MG63 (cell line): ENCODE measurements at regions not wholly inside any gene's neighbourhood (a gene's known extent, or its start where the extent isn't known, plus 50 kb on each side); places are given as distances from the start of the nearest gene placed in this dataset.

Source experiments
- DNase-seq: peaks from one replicate; pipeline ENCODE4 v3.0.0-alpha.2; 2020
- H3K27me3 ChIP-seq: fragments of 250-450 bp; sonication (Bioruptor Pico); 2 replicates; pipeline ENCODE4 v1.5.1; 2020; ENCODE audit warnings: mild to moderate bottlenecking, moderate library complexity
- H3K36me3 ChIP-seq: fragments of 250-450 bp; sonication (Bioruptor Pico); 2 replicates; pipeline ENCODE4 v1.5.1; 2020; ENCODE audit warnings: mild to moderate bottlenecking, moderate library complexity
- H3K4me3 ChIP-seq: fragments of 250-450 bp; sonication (Bioruptor Pico); 2 replicates; pipeline ENCODE4 v1.5.1; 2020; ENCODE audit warnings: mild to moderate bottlenecking, moderate library complexity
- H3K9me3 ChIP-seq: fragments of 250-450 bp; sonication (Bioruptor Pico); 2 replicates; pipeline ENCODE4 v1.5.1; 2020; ENCODE audit warnings: mild to moderate bottlenecking, moderate library complexity

- no peak for DNase-seq
- Histone ChIP-seq H3K36me3 (no peaks in the 10 kb centered on the region), H3K27me3 (no peaks in the 10 kb centered on the region), H3K4me3 (no peak overlapping the region), H3K9me3 (no peaks in the 10 kb centered on the region)
These were observed 447.3 kb downstream of the FGF9 start for GRCh38 chr13:22118158-22118557.

DNA sequence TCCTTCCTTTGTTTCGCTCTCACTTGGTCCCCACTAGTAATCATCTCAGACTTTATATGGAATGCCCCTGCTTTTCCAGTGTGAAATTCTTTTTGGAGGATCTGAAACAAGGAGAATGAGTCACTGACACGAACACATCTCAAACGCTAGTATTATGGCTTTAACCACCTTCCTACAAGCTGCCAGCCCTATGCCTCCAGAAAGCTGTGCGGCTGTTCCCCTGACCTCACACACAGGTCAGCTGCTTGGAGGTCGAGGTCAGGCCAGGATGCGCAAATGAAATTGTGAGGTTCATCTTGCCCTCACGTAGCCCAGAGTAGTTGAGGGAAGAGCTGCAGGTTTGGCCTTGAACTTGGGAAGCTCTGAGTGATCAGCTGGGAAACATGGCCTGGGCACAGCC is 449.8 kb downstream of the FGF9 start:
- no peak for DNase-seq

GRCh38 chr13:22121146-22121739 is 450.4 kb downstream of the FGF9 start:
- DNase-seq: no peak

More for the DNA sequence above, 449.8 kb downstream of the FGF9 start:
- no peak overlapping the region for H3K4me3 ChIP-seq
- no peaks in the 10 kb centered on the region for H3K36me3 ChIP-seq
- no peaks in the 10 kb centered on the region for H3K27me3 ChIP-seq
- no peaks in the 10 kb centered on the region for H3K9me3 ChIP-seq

GRCh38 chr13:22126433-22127021 is 455.7 kb downstream of the FGF9 start:
- no peaks in the 10 kb centered on the region for H3K9me3 ChIP-seq
- DNase-seq: no peak
- H3K4me3 ChIP-seq: no peak overlapping the region
- no peaks in the 10 kb centered on the region for H3K27me3 ChIP-seq
- H3K36me3 ChIP-seq: no peaks in the 10 kb centered on the region

More at GRCh38 chr13:22121146-22121739, 450.4 kb downstream of the FGF9 start:
- Histone ChIP-seq H3K9me3 (no peaks in the 10 kb centered on the region), H3K27me3 (no peaks in the 10 kb centered on the region), H3K36me3 (no peaks in the 10 kb centered on the region), H3K4me3 (no peak overlapping the region)

GRCh38 chr13:22127277-22128164 is 456.6 kb downstream of the FGF9 start:
- Histone ChIP-seq H3K4me3 (no peak overlapping the region), H3K36me3 (no peaks in the 10 kb centered on the region), H3K27me3 (no peaks in the 10 kb centered on the region), H3K9me3 (no peaks in the 10 kb centered on the region)
- no peak for DNase-seq

DNA sequence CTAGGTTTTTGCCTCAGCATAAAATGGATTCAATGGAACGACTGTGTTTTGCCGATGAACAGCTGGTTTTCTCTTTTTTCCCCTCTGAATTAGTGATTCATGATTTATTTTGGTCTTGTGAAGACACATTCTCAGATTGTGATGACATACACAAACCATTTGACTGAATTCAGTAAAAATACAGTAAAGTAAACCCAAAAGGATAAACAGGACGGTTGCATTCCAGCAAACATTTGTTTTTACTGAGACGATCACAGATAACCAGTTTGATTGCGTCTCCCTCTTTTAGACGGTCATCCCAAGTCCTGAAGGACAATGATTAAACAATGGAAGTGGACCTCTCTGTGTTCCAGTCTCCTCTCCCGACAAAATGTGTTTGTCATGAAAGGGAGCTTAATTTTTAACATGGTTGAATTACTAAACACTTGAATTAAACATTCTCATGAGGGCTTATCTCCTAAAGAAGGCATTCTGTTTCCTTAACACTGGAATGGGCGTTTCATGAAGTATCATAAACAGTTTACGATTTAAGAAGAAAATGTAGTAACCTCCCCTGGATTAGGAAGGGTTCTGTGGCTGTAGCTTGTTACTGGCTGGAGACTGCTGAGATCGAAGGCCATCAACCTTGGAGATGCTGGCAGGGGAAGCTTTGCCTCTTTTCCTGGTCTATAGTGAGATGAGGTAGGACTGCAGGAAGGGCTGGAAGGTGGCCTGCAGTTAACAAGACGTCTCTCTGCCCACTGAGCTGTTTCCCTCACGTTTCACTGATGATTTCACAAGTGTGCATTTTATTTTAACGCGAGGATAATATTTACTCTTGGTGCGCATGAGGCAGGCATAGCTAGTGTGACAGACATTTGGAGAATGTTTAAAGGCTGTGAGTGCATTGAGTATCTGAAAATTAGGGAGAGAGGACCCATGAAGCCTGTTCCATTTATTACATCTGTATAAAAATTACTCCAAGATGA is 457.9 kb downstream of the FGF9 start:
- Histone ChIP-seq H3K9me3 (no peaks in the 10 kb centered on the region), H3K27me3 (no peaks in the 10 kb centered on the region), H3K4me3 (no peak overlapping the region), H3K36me3 (no peaks in the 10 kb centered on the region)
- DNase-seq: no peak

DNA sequence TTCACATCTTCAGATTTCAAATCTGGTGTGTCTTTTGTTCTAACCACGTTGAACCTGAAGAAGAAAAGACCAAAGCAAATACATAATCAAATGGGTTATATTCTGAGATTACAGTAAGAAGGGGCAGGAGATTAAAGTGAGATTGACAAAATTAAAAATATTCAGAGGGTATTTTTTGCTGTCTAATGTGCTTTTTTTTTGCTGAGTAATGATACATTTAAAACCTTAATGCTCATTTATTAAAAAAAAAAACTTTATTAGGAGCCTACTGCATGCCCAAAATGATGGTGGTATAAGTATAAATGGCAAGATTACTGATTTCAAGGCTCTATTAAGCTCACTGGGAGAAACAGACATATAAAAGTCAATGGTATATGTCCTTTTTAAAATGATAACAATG is 459.4 kb downstream of the FGF9 start:
- Histone ChIP-seq H3K9me3 (no peaks in the 10 kb centered on the region), H3K4me3 (no peak overlapping the region), H3K36me3 (no peaks in the 10 kb centered on the region), H3K27me3 (no peaks in the 10 kb centered on the region)
- DNase-seq: no peak

DNA sequence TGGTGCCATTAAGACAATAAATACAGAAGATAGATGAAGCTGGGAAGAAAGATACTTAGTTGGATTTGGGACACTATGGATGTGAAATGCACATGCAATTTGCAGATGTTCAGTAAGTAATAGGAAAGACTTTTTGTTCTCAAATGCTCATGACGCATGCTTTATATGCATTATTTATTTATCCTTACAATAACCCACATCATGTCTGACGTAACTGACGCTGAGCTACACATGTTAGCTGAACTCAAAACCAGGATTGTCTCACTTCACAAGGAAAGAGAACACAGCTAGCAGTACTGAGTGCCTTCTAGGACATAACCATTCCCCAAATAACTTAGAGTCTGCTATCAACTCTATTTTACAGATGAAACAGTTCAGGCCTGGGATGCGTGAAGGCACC is 463.4 kb downstream of the FGF9 start:
- Histone ChIP-seq H3K27me3 (no peaks in the 10 kb centered on the region), H3K36me3 (no peaks in the 10 kb centered on the region), H3K4me3 (no peak overlapping the region), H3K9me3 (no peaks in the 10 kb centered on the region)
- no peak for DNase-seq

DNA sequence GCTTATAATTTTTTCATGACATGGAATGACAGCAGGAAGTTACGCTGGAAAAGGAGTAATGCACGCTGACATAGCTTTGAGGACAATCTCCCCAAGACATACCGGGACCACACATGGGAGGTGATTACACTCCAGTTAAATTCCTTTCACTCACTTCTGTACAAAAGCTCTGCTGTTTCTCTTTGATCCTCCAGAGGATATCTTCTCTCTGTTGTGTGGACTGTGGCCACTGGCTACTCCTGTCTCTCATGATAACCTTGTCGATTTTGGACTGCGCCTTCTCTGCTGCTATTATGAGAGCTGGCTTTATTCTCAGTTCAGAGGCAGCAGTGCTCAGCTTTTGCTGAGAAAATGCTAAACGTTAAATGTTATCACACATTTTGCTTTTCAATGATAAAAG is 464.6 kb downstream of the FGF9 start:
- H3K27me3 ChIP-seq: no peaks in the 10 kb centered on the region
- H3K9me3 ChIP-seq: no peaks in the 10 kb centered on the region
- no peak for DNase-seq
- no peaks in the 10 kb centered on the region for H3K36me3 ChIP-seq
- no peak overlapping the region for H3K4me3 ChIP-seq

GRCh38 chr13:22137361-22138050 is 466.6 kb downstream of the FGF9 start:
- Histone ChIP-seq H3K4me3 (no peak overlapping the region), H3K9me3 (no peaks in the 10 kb centered on the region), H3K27me3 (no peaks in the 10 kb centered on the region), H3K36me3 (no peaks in the 10 kb centered on the region)
- DNase-seq: no peak

DNA sequence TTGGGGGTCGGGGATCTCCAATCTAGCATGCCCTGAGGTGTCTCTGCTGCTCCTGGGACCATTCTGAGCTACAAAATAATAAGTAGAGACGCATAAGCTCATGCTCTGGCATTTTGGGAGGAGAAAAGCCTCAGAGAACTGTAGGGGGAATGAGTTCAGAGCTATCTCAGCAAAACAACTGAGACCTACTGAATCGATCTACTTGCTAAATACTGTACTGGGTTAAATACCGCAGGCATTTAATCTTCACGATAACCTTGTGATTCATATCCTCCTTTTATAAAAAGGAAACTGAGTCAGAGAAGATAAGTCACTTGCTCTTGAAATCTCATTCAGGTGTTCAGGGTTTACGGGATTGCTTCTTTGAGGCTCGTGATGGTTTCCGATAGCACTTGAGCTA is 468.1 kb downstream of the FGF9 start:
- no peaks in the 10 kb centered on the region for H3K27me3 ChIP-seq
- DNase-seq: no peak
- no peaks in the 10 kb centered on the region for H3K9me3 ChIP-seq
- H3K4me3 ChIP-seq: no peak overlapping the region
- no peaks in the 10 kb centered on the region for H3K36me3 ChIP-seq

DNA sequence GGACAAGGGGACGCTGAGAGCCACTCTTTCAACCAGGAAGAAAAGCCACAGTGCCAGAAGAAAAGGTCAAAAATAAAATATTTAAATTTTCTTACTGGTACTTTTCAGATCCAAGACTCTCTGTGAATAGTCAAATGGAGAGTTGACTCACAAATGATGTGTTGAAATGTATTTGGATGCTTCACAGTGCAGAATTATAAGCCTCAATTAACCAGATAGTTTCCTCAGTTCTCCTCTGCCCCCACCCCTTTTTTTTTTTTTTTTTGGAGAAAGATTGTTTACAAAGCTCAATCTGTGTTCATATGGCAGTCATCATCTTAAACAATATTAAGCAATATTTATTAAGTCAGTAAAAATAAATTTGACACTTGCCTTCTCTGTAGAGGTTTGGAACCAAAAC is 470.8 kb downstream of the FGF9 start:
- Histone ChIP-seq H3K36me3 (no peaks in the 10 kb centered on the region), H3K4me3 (no peak overlapping the region), H3K9me3 (no peaks in the 10 kb centered on the region), H3K27me3 (no peaks in the 10 kb centered on the region)
- DNase-seq: no peak

- no peak for DNase-seq
- Histone ChIP-seq H3K27me3 (no peaks in the 10 kb centered on the region), H3K36me3 (no peaks in the 10 kb centered on the region), H3K4me3 (no peak overlapping the region), H3K9me3 (no peaks in the 10 kb centered on the region)
These were observed 472.8 kb downstream of the FGF9 start for GRCh38 chr13:22143671-22144070.

GRCh38 chr13:22144806-22145205 is 473.9 kb downstream of the FGF9 start:
- Histone ChIP-seq H3K36me3 (no peaks in the 10 kb centered on the region), H3K27me3 (no peaks in the 10 kb centered on the region), H3K9me3 (no peaks in the 10 kb centered on the region), H3K4me3 (no peak overlapping the region)
- DNase-seq: no peak

GRCh38 chr13:22148187-22148586 is 477.3 kb downstream of the FGF9 start:
- no peaks in the 10 kb centered on the region for H3K36me3 ChIP-seq
- no peaks in the 10 kb centered on the region for H3K9me3 ChIP-seq
- DNase-seq: no peak
- no peaks in the 10 kb centered on the region for H3K27me3 ChIP-seq
- H3K4me3 ChIP-seq: no peak overlapping the region

GRCh38 chr13:22152751-22153150 is 481.9 kb downstream of the FGF9 start:
- H3K36me3 ChIP-seq: no peaks in the 10 kb centered on the region
- DNase-seq: no peak
- H3K4me3 ChIP-seq: no peak overlapping the region
- H3K27me3 ChIP-seq: no peaks in the 10 kb centered on the region
- no peaks in the 10 kb centered on the region for H3K9me3 ChIP-seq
